Activated naive CD8-positive, alpha-beta T cell treated with anti-CD3 and anti-CD28 coated beads, Interleukin-2, amount 50 U/mL, for 24 hours (primary cell): ENCODE measurements at regions not wholly inside any gene's neighbourhood (a gene's known extent, or its start where the extent isn't known, plus 50 kb on each side); places are given as distances from the start of the nearest gene placed in this dataset.

ENCODE experiments used
- ATAC-seq: fragments of 150-1000 bp; cut with Tn5 transposase; one replicate; pipeline ENCODE4 v1.10.0; 2021
- DNase-seq: peaks from one replicate; pipeline ENCODE4 v3.0.0; 2021
- H3K27ac Mint-ChIP-seq: one replicate; pipeline ENCODE4 v1.8.0; 2021; ENCODE audit warnings: mild to moderate bottlenecking, mixed read lengths
- H3K27me3 Mint-ChIP-seq: one replicate; pipeline ENCODE4 v1.8.0; 2021; ENCODE audit warnings: mixed read lengths
- H3K36me3 Mint-ChIP-seq: one replicate; pipeline ENCODE4 v1.8.0; 2021; ENCODE audit warnings: low read depth, mixed read lengths
- H3K4me1 Mint-ChIP-seq: one replicate; pipeline ENCODE4 v1.8.0; 2021; ENCODE audit warnings: mixed read lengths
- H3K4me3 Mint-ChIP-seq: one replicate; pipeline ENCODE4 v1.8.0; 2021; ENCODE audit warnings: mild to moderate bottlenecking, moderate library complexity, mixed read lengths
- H3K9me3 Mint-ChIP-seq: one replicate; pipeline ENCODE4 v1.8.0; 2021; ENCODE audit warnings: mixed read lengths

- no peak for ATAC-seq
- no peak overlapping the region for H3K4me3 Mint-ChIP-seq
- no peaks in the 10 kb centered on the region for H3K4me1 Mint-ChIP-seq
- H3K36me3 Mint-ChIP-seq = no peaks in the 10 kb centered on the region
- no peak for DNase-seq
- no peaks in the 10 kb centered on the region for H3K9me3 Mint-ChIP-seq
- no peaks in the 10 kb centered on the region for H3K27me3 Mint-ChIP-seq
- no peak overlapping the region for H3K27ac Mint-ChIP-seq
Observed at GRCh38 chr7:11895337-11895736, 63.3 kb upstream of the THSD7A start.

- Mint-ChIP-seq H3K9me3 (no peaks in the 10 kb centered on the region), H3K36me3 (no peaks in the 10 kb centered on the region), H3K27ac (no peak overlapping the region), H3K4me1 (no peaks in the 10 kb centered on the region), H3K4me3 (no peak overlapping the region), H3K27me3 (no peaks in the 10 kb centered on the region)
- ATAC-seq (no peak), DNase-seq (no peak)
Observed at GRCh38 chr7:11896663-11897062, 64.7 kb upstream of the THSD7A start.

- Mint-ChIP-seq H3K9me3 (no peaks in the 10 kb centered on the region), H3K27ac (no peak overlapping the region), H3K36me3 (no peaks in the 10 kb centered on the region), H3K4me1 (no peaks in the 10 kb centered on the region), H3K4me3 (no peak overlapping the region), H3K27me3 (no peaks in the 10 kb centered on the region)
- DNase-seq = no peak
- ATAC-seq = no peak
Observed at GRCh38 chr7:11899247-11899646, 67.2 kb upstream of the THSD7A start.

- no peak overlapping the region for H3K27ac Mint-ChIP-seq
- no peaks in the 10 kb centered on the region for H3K9me3 Mint-ChIP-seq
- no peak overlapping the region for H3K4me3 Mint-ChIP-seq
- no peaks in the 10 kb centered on the region for H3K4me1 Mint-ChIP-seq
- DNase-seq = no peak
- no peaks in the 10 kb centered on the region for H3K36me3 Mint-ChIP-seq
- H3K27me3 Mint-ChIP-seq = no peaks in the 10 kb centered on the region
- no peak for ATAC-seq
Observed at GRCh38 chr7:11910253-11910652, 78.3 kb upstream of the THSD7A start.

GRCh38 chr7:11911900-11912299, 79.9 kb upstream of the THSD7A start:
- Mint-ChIP-seq H3K4me1 (no peaks in the 10 kb centered on the region), H3K4me3 (no peak overlapping the region), H3K27me3 (no peaks in the 10 kb centered on the region), H3K9me3 (no peaks in the 10 kb centered on the region), H3K27ac (no peak overlapping the region), H3K36me3 (no peaks in the 10 kb centered on the region)
- DNase-seq = no peak
- no peak for ATAC-seq

- H3K36me3 Mint-ChIP-seq = no peaks in the 10 kb centered on the region
- no peak for DNase-seq
- no peak for ATAC-seq
- peaks cover 6% of the 10 kb centered on the region for H3K9me3 Mint-ChIP-seq
- no peak overlapping the region for H3K27ac Mint-ChIP-seq
- H3K27me3 Mint-ChIP-seq = no peaks in the 10 kb centered on the region
- no peaks in the 10 kb centered on the region for H3K4me1 Mint-ChIP-seq
- H3K4me3 Mint-ChIP-seq = no peak overlapping the region
Observed at GRCh38 chr7:11914645-11915044, 82.6 kb upstream of the THSD7A start.

- H3K27me3 Mint-ChIP-seq = no peaks in the 10 kb centered on the region
- no peaks in the 10 kb centered on the region for H3K4me1 Mint-ChIP-seq
- DNase-seq = no peak
Observed at GRCh38 chr7:11923376-11923930, 91.5 kb upstream of the THSD7A start.

GRCh38 chr7:11931307-11931706, 99.3 kb upstream of the THSD7A start:
- no peak overlapping the region for H3K27ac Mint-ChIP-seq
- no peaks in the 10 kb centered on the region for H3K27me3 Mint-ChIP-seq
- no peak for DNase-seq
- ATAC-seq = no peak
- peaks cover 3% of the 10 kb centered on the region for H3K9me3 Mint-ChIP-seq
- H3K36me3 Mint-ChIP-seq = no peaks in the 10 kb centered on the region
- H3K4me1 Mint-ChIP-seq = no peaks in the 10 kb centered on the region
- H3K4me3 Mint-ChIP-seq = no peak overlapping the region

More at GRCh38 chr7:11923376-11923930, 91.5 kb upstream of the THSD7A start:
- no peak for ATAC-seq
- no peak overlapping the region for H3K27ac Mint-ChIP-seq
- H3K4me3 Mint-ChIP-seq = no peak overlapping the region
- H3K9me3 Mint-ChIP-seq = peaks cover 6% of the 10 kb centered on the region
- H3K36me3 Mint-ChIP-seq = no peaks in the 10 kb centered on the region

GRCh38 chr7:11934796-11935195, 102.8 kb upstream of the THSD7A start:
- no peaks in the 10 kb centered on the region for H3K27me3 Mint-ChIP-seq
- H3K36me3 Mint-ChIP-seq = no peaks in the 10 kb centered on the region
- H3K4me3 Mint-ChIP-seq = no peak overlapping the region
- no peaks in the 10 kb centered on the region for H3K4me1 Mint-ChIP-seq
- no peak overlapping the region for H3K27ac Mint-ChIP-seq
- DNase-seq (no peak), ATAC-seq (no peak)
- peaks cover 6% of the 10 kb centered on the region for H3K9me3 Mint-ChIP-seq

GRCh38 chr7:11935905-11936304, 103.9 kb upstream of the THSD7A start:
- no peak for ATAC-seq
- H3K9me3 Mint-ChIP-seq = peaks cover 6% of the 10 kb centered on the region
- H3K4me1 Mint-ChIP-seq = no peaks in the 10 kb centered on the region
- H3K36me3 Mint-ChIP-seq = no peaks in the 10 kb centered on the region
- no peak overlapping the region for H3K27ac Mint-ChIP-seq
- H3K4me3 Mint-ChIP-seq = no peak overlapping the region
- no peaks in the 10 kb centered on the region for H3K27me3 Mint-ChIP-seq
- DNase-seq = no peak

- H3K36me3 Mint-ChIP-seq = no peaks in the 10 kb centered on the region
- no peaks in the 10 kb centered on the region for H3K27me3 Mint-ChIP-seq
- ATAC-seq (no peak), DNase-seq (no peak)
- H3K4me1 Mint-ChIP-seq = no peaks in the 10 kb centered on the region
- no peak overlapping the region for H3K4me3 Mint-ChIP-seq
- H3K27ac Mint-ChIP-seq = no peak overlapping the region
- peaks cover 23% of the 10 kb centered on the region for H3K9me3 Mint-ChIP-seq
Observed at GRCh38 chr7:11946794-11947193, 114.8 kb upstream of the THSD7A start.

- ATAC-seq (no peak), DNase-seq (no peak)
- H3K27ac Mint-ChIP-seq = no peak overlapping the region
- no peak overlapping the region for H3K4me3 Mint-ChIP-seq
- H3K9me3 Mint-ChIP-seq = peaks cover 16% of the 10 kb centered on the region
- no peaks in the 10 kb centered on the region for H3K27me3 Mint-ChIP-seq
- no peaks in the 10 kb centered on the region for H3K4me1 Mint-ChIP-seq
- no peaks in the 10 kb centered on the region for H3K36me3 Mint-ChIP-seq
Observed at GRCh38 chr7:11950281-11950680, 118.3 kb upstream of the THSD7A start.

DNA sequence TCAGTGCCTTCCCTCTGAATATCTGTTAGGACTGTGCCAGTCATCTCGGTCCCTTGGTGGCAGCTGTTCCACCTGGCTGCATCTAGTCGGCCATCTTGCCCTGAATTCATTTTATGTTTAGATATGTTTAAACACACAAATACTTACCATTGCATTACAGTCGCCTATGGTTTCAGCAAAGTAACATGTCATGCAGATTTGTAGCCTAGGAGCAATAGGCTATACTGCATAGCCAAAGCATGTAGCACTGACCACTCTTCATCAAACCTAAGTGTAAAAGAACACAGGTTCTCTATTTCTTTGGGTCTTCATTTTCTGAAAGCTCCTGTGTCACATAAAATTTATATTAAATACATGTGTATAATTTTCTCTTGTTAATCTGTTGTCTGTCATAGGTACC, 118.9 kb upstream of the THSD7A start:
- Mint-ChIP-seq H3K27me3 (no peaks in the 10 kb centered on the region), H3K4me1 (no peaks in the 10 kb centered on the region), H3K27ac (no peak overlapping the region), H3K9me3 (peaks cover 10% of the 10 kb centered on the region), H3K4me3 (no peak overlapping the region), H3K36me3 (no peaks in the 10 kb centered on the region)
- no peak for ATAC-seq
- DNase-seq = no peak

GRCh38 chr7:11951909-11952308, 119.9 kb upstream of the THSD7A start:
- no peaks in the 10 kb centered on the region for H3K27me3 Mint-ChIP-seq
- DNase-seq = no peak

DNA sequence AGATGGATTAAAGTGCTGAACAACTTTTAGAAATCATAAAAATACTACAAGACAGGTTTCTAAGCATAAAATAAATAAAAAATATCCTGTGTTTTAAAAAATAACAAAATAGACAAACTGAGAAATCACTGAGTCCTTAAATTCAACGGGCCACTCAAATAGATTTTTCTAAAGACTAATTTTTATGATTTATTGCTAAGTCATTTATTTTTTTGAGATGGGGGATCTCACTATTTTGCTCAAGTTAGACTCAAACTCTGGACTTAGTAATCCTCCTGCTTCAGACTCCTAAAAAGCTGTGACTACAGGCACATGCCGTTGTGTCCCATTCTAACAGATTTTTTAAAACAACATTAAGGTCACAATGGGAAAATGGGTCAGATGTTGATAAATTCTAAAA, 121.0 kb upstream of the THSD7A start:
- Mint-ChIP-seq H3K36me3 (no peaks in the 10 kb centered on the region), H3K27ac (no peak overlapping the region), H3K4me3 (no peak overlapping the region), H3K27me3 (no peaks in the 10 kb centered on the region), H3K4me1 (no peaks in the 10 kb centered on the region), H3K9me3 (no peaks in the 10 kb centered on the region)
- DNase-seq (no peak), ATAC-seq (no peak)

More at GRCh38 chr7:11951909-11952308, 119.9 kb upstream of the THSD7A start:
- Mint-ChIP-seq H3K36me3 (no peaks in the 10 kb centered on the region), H3K27ac (no peak overlapping the region), H3K9me3 (peaks cover 5% of the 10 kb centered on the region), H3K4me1 (no peaks in the 10 kb centered on the region), H3K4me3 (no peak overlapping the region)
- no peak for ATAC-seq

DNA sequence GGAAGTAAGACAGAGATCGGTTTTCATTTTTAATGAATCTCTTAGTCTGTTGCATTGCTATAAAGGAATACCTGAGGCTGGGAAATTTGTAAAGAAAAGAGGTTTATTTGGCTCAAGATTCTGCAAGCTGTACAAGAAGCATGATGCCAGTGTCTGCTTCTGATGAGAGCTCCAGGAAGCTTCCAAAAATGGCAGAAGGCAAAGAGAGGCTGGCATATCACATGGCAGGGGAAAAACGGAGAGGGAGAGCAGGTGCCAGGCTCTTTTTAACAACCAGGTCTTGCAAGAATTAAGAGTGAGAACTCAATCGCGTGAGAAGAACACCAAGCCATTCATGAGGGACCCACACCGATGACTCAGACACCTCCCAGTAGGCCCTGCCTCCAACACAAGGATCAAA, 125.0 kb upstream of the THSD7A start:
- Mint-ChIP-seq H3K27ac (no peak overlapping the region), H3K27me3 (no peaks in the 10 kb centered on the region), H3K9me3 (no peaks in the 10 kb centered on the region), H3K36me3 (no peaks in the 10 kb centered on the region), H3K4me3 (no peak overlapping the region), H3K4me1 (no peaks in the 10 kb centered on the region)
- no peak for DNase-seq
- no peak for ATAC-seq
